Endothelial cell of umbilical vein (primary cell): ENCODE measurements at regions not wholly inside any gene's neighbourhood (a gene's known extent, or its start where the extent isn't known, plus 50 kb on each side); places are given as distances from the start of the nearest gene placed in this dataset.

Experiments used
- BruUV-seq: library from RNA; stranded (reverse); fragments of 400-500 nt; replicated peaks from 2 replicates; lab custom pipeline; 2021; lab: Mats Ljungman, UMichigan
- CTCF ChIA-PET: fragments of 300-600, 350-600 bp; sonication (Branson Sonifier 250); formaldehyde crosslinking; loops from one replicate; lab custom pipeline; 2021; ENCODE audit warnings: antibody characterized with exemption, inconsistent platforms; lab: Charles Lee
- POLR2A ChIA-PET: fragments of 300-600, 350-600 bp; sonication (Branson Sonifier 250); formaldehyde crosslinking; loops from one replicate; lab custom pipeline; 2021; ENCODE audit warnings: antibody characterized with exemption, inconsistent platforms; lab: Charles Lee
- DNase-seq: peaks from one replicate; pipeline ENCODE4 v3.0.0-alpha.2; 2011; ENCODE audit warnings: low read depth, low spot score
- FAIRE-seq: peaks from 2 replicates; lab custom pipeline; 2011; peaks lifted over from hg19 to GRCh38; lab: Jason Lieb, UNC
- H2AFZ ChIP-seq: 2 replicates; pipeline ENCODE4 v1.6.0; 2012; ENCODE audit warnings: low read depth, low read length, control low read depth, inconsistent platforms
- H3K27ac ChIP-seq: 2 replicates; pipeline ENCODE4 v1.5.1; 2011; ENCODE audit warnings: low read depth, mild to moderate bottlenecking, control low read depth, low read length, moderate library complexity; ENCODE audit not compliant: insufficient read depth
- H3K27me3 ChIP-seq, 2 experiments: 2 replicates each; pipeline versions ENCODE4 v1.6.0 to v1.6.1; 2011; ENCODE audit warnings: low read length in 2 of 2, mixed read lengths in 1 of 2; ENCODE audit not compliant: control insufficient read depth in 2 of 2, insufficient read depth in 2 of 2
- H3K36me3 ChIP-seq, 2 experiments: 2 replicates in 1 of 2; 3 replicates in 1 of 2; pipeline ENCODE4 v1.5.1; 2011; ENCODE audit warnings: low read length in 2 of 2, mild to moderate bottlenecking in 1 of 2, moderate library complexity in 1 of 2; ENCODE audit not compliant: control insufficient read depth in 2 of 2, insufficient read depth in 2 of 2; ENCODE audit errors: extremely low read depth in 1 of 2
- H3K4me1 ChIP-seq: 3 replicates; pipeline ENCODE4 v1.5.1; 2011; ENCODE audit warnings: mild to moderate bottlenecking, low read length; ENCODE audit not compliant: control insufficient read depth, insufficient read depth; ENCODE audit errors: extremely low read depth
- H3K4me2 ChIP-seq: 2 replicates; pipeline ENCODE4 v1.6.1; 2011; ENCODE audit warnings: low read length, control low read depth, mixed read lengths; ENCODE audit not compliant: insufficient read depth
- H3K4me3 ChIP-seq, 3 experiments: fragments of 200-600 bp in 1 of 3; sonication (generic), shearing (Covaris generic) in 1 of 3; replicated peaks in 1 of 3; 2 replicates each; pipeline ENCODE4 v1.5.1; 2011 to 2016; ENCODE audit warnings: control low read depth in 3 of 3, low read length in 3 of 3, mild to moderate bottlenecking in 2 of 3, inconsistent platforms in 1 of 3, low read depth in 1 of 3, moderate library complexity in 1 of 3; ENCODE audit not compliant: insufficient read depth in 1 of 3
- H3K79me2 ChIP-seq: 2 replicates; pipeline ENCODE4 v1.6.0; 2012; ENCODE audit warnings: low read length, inconsistent platforms; ENCODE audit not compliant: control insufficient read depth, insufficient read depth
- H3K9ac ChIP-seq: replicated peaks from 2 replicates; pipeline ENCODE3; 2011; ENCODE audit warnings: low read length, control low read depth; ENCODE audit not compliant: insufficient read depth; ENCODE audit errors: extremely low read depth
- H3K9me1 ChIP-seq: replicated peaks from 3 replicates; pipeline ENCODE4 v1.6.0; 2011; ENCODE audit warnings: mild to moderate bottlenecking, low read length; ENCODE audit not compliant: control insufficient read depth, insufficient read depth; ENCODE audit errors: extremely low read depth
- H3K9me3 ChIP-seq: replicated peaks from 2 replicates; pipeline ENCODE4 v1.5.1; 2012; ENCODE audit warnings: low read length, inconsistent platforms; ENCODE audit not compliant: control insufficient read depth, insufficient read depth
- H4K20me1 ChIP-seq: replicated peaks from 2 replicates; pipeline ENCODE3; 2011; ENCODE audit warnings: mild to moderate bottlenecking, low read length; ENCODE audit not compliant: control insufficient read depth, insufficient read depth; ENCODE audit errors: extremely low read depth
- CTCF ChIP-seq, 2 donors: IDR thresholded peaks; 1 replicate in 1 of 2; 2 replicates in 1 of 2; pipeline ENCODE4 v1.5.1; 2011; ENCODE audit warnings: low read length in 2 of 2, mild to moderate bottlenecking in 2 of 2, moderate library complexity in 2 of 2, control low read depth in 1 of 2, inconsistent platforms in 1 of 2, low read depth in 1 of 2; ENCODE audit not compliant: insufficient read depth in 1 of 2; ENCODE audit errors: extremely low read depth in 1 of 2
- EZH2 ChIP-seq: IDR thresholded peaks from 2 replicates; pipeline ENCODE4 v1.6.1; 2012; ENCODE audit warnings: borderline replicate concordance, low read depth, mild to moderate bottlenecking, moderate library complexity, low read length, inconsistent platforms; ENCODE audit not compliant: severe bottlenecking
- FOS ChIP-seq: IDR thresholded peaks from 2 replicates; pipeline ENCODE4 v1.6.1; 2011; ENCODE audit warnings: mild to moderate bottlenecking, low read length, moderate library complexity, borderline replicate concordance; ENCODE audit not compliant: insufficient read depth
- GATA2 ChIP-seq: IDR thresholded peaks from 2 replicates; pipeline ENCODE4 v1.7.0; 2011; ENCODE audit warnings: low read depth, mild to moderate bottlenecking, moderate library complexity, mixed read lengths, low read length; ENCODE audit not compliant: insufficient read length, insufficient read depth
- JUN ChIP-seq: IDR thresholded peaks from 2 replicates; pipeline ENCODE4 v1.6.1; 2011; ENCODE audit warnings: borderline replicate concordance, low read depth; ENCODE audit not compliant: insufficient read length, insufficient read depth
- MAX ChIP-seq: IDR thresholded peaks from 2 replicates; pipeline ENCODE4 v1.6.1; 2011; ENCODE audit not compliant: insufficient read depth, insufficient read length
- MYC ChIP-seq: IDR thresholded peaks from one replicate; pipeline ENCODE4 v1.6.1; 2011; ENCODE audit warnings: mild to moderate bottlenecking, low read depth, low read length
- POLR2A ChIP-seq: IDR thresholded peaks from 2 replicates; pipeline ENCODE4 v1.6.1; 2012; ENCODE audit warnings: low read depth, mild to moderate bottlenecking, control low read depth, low read length
- POLR2AphosphoS5 ChIP-seq: IDR thresholded peaks from 2 replicates; pipeline ENCODE4 v1.6.1; 2012; ENCODE audit warnings: low read depth, mild to moderate bottlenecking, control low read depth, low read length, moderate library complexity; ENCODE audit not compliant: insufficient read depth
- dilution Hi-C: fragments of 300-500 bp; cut with MboI; formaldehyde crosslinking; loops from one replicate; pipeline ENCODE4 v1.15.0; 2019; ENCODE audit warnings: low sequenced_read_pairs; ENCODE audit not compliant: extremely low pct_ligation_motif_present
- intact Hi-C: fragments of 100-400 bp; cut with micrococcal nuclease; formaldehyde crosslinking; loops from one replicate; pipeline ENCODE4 v1.10.0; 2022

- BruUV-seq: no TSS peak
- TF ChIP-seq GATA2 (no peak), JUN (no peak), FOS (no peak)
- CTCF ChIA-PET: interaction anchor here (0.6 kb wide), 1 partner anchor 13 kb away, joined by 4 read pairs; no protein-coding TSS in a partner anchor
These were observed 282.9 kb upstream of the SOX4 start for GRCh38 chr6:21310568-21311140.

GRCh38 chr6:21312118-21312517, 281.4 kb upstream of the SOX4 start:
- intact Hi-C loops: no loop called here

More at GRCh38 chr6:21310568-21311140, 282.9 kb upstream of the SOX4 start:
- DNase-seq (no peak), FAIRE-seq (no peak)
- no peak overlapping the region for H2AFZ ChIP-seq
- no peaks in the 10 kb centered on the region for H3K4me1 ChIP-seq
- no peaks in the 10 kb centered on the region for H3K79me2 ChIP-seq
- no peaks in the 10 kb centered on the region for H3K36me3 ChIP-seq
- intact Hi-C loops: no loop called here
- H3K4me2 ChIP-seq: no peak overlapping the region
- no peaks in the 10 kb centered on the region for H3K9me1 ChIP-seq
- H3K27me3 ChIP-seq: no peaks in the 10 kb centered on the region
- no peak overlapping the region for H3K9ac ChIP-seq
- H4K20me1 ChIP-seq: no peaks in the 10 kb centered on the region
- no peak overlapping the region for H3K27ac ChIP-seq
- H3K9me3 ChIP-seq: no peaks in the 10 kb centered on the region
- POLR2A ChIA-PET: no interaction called here
- H3K4me3 ChIP-seq: no peak overlapping the region
- dilution Hi-C loops: no loop called here

More at GRCh38 chr6:21312118-21312517, 281.4 kb upstream of the SOX4 start:
- H3K36me3 ChIP-seq: no peaks in the 10 kb centered on the region
- TF ChIP-seq MYC: no peak
- TF ChIP-seq POLR2A: no peak
- no peak for TF ChIP-seq EZH2
- TF ChIP-seq FOS: no peak
- no peak for TF ChIP-seq MAX
- no peak for TF ChIP-seq POLR2AphosphoS5
- TF ChIP-seq GATA2: no peak
- TF ChIP-seq JUN: no peak
- TF ChIP-seq CTCF (IDR thresholded peaks at IDR 0.05; ENCODE audit: extremely low read depth in 1 of 2, insufficient read depth in 1 of 2, low read depth in 1 of 2, low read length in 2 of 2): no peak
- DNase-seq (no peak), FAIRE-seq (no peak)
- BruUV-seq: no TSS peak
- POLR2A ChIA-PET: no interaction called here
- H3K27ac ChIP-seq: no peak overlapping the region
- H3K4me2 ChIP-seq: no peak overlapping the region
- no peaks in the 10 kb centered on the region for H4K20me1 ChIP-seq
- H3K9me1 ChIP-seq: no peaks in the 10 kb centered on the region
- no peaks in the 10 kb centered on the region for H3K9me3 ChIP-seq
- no peaks in the 10 kb centered on the region for H3K27me3 ChIP-seq
- no peaks in the 10 kb centered on the region for H3K79me2 ChIP-seq
- H3K9ac ChIP-seq: no peak overlapping the region
- CTCF ChIA-PET: no interaction called here
- no peak overlapping the region for H3K4me3 ChIP-seq
- H2AFZ ChIP-seq: no peak overlapping the region
- dilution Hi-C loops: no loop called here
- H3K4me1 ChIP-seq: no peaks in the 10 kb centered on the region
